D721Med (cell line): ENCODE measurements at regions not wholly inside any gene's neighbourhood (a gene's known extent, or its start where the extent isn't known, plus 50 kb on each side); places are given as distances from the start of the nearest gene placed in this dataset.

ENCODE experiments used
- DNase-seq: peaks from one replicate; pipeline ENCODE4 v3.0.0; 2011; ENCODE audit warnings: low spot score; ENCODE audit not compliant: insufficient read length
- FAIRE-seq: peaks from 2 replicates; lab custom pipeline; 2011; peaks lifted over from hg19 to GRCh38; lab: Jason Lieb, UNC
- CTCF ChIP-seq: IDR thresholded peaks from 2 replicates; pipeline ENCODE4 v1.5.1; 2012; ENCODE audit warnings: mild to moderate bottlenecking, control low read depth; ENCODE audit not compliant: insufficient read depth; ENCODE audit errors: missing control alignments

- TF ChIP-seq CTCF: no peak
- DNase-seq (no peak), FAIRE-seq (no peak)
Observed at GRCh38 chr10:10460451-10460850, 557.2 kb upstream of the CELF2 start.

- TF ChIP-seq CTCF: no peak
- DNase-seq (no peak), FAIRE-seq (no peak)
Observed at GRCh38 chr10:10462151-10462941, 555.3 kb upstream of the CELF2 start.

DNA sequence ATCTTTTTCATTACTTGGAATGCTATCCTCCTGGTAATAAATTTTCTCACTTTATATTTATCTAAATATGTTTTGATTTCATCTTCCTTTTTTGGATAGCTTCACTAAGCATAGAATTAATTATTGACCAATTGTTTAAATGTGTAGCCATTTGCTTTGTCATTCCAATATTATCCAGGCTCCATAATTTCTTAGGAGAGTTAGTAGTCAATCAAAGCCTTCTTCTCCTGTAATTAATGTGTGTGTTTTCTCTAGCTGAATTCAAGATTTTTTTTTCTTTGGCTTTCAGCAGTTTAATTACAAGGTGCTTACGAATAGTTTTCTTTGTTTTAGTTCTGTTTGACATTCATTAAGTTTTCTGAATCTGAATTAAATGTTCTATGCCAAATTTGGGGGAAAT lies 545.9 kb upstream of the CELF2 start:
- no peak for FAIRE-seq

DNA sequence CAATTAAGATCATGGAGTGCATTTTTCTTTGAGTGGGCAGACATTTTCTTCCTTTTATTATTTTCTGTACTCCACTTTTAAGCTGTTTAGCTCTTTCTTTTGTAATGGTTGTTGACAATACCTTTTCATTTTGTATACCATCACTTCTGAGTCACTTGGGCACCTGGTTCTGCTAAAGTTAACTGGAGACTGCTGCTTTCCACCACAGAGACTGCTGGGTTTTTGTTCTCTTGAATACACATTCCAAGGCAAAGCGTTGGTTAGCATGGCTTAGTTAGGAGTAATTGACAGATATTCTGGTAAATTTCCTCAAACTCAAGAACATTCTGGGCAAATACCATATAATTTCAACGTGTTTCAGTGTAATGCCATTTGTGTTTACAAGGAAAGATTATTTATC lies 541.9 kb upstream of the CELF2 start:
- no peak for FAIRE-seq
- TF ChIP-seq CTCF: no peak
- no peak for DNase-seq

More for the DNA sequence above, 545.9 kb upstream of the CELF2 start:
- no peak for TF ChIP-seq CTCF
- no peak for DNase-seq

- TF ChIP-seq CTCF: no peak
- no peak for FAIRE-seq
- DNase-seq: no peak
Observed at GRCh38 chr10:10477844-10478243, 539.8 kb upstream of the CELF2 start.

GRCh38 chr10:10479465-10479864 lies 538.2 kb upstream of the CELF2 start:
- DNase-seq (no peak), FAIRE-seq (no peak)
- no peak for TF ChIP-seq CTCF

DNA sequence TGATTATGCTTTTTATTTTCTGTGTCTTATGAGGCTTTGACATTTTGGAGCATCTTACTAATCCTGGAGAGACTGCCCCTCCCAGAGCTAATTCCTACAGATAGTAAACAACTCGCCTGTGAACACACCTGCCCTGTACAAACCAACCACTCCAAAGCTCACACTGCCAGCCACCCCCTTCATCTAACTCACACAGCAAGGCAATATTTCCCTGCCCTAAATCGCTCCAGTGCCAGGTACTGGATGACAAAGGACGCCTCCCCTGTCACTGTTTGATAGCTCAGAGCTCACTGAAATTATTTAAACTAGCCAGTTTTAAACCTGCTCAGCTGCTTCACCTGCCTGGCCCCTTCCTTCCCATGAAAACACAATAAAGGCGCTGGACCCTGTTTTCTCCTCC lies 535.1 kb upstream of the CELF2 start:
- DNase-seq (no peak), FAIRE-seq (no peak)
- no peak for TF ChIP-seq CTCF
